Smooth muscle cell (in vitro differentiated cells): ENCODE measurements at regions not wholly inside any gene's neighbourhood (a gene's known extent, or its start where the extent isn't known, plus 50 kb on each side); places are given as distances from the start of the nearest gene placed in this dataset.

Experiments
- DNase-seq: peaks from one replicate; lab custom pipeline; 2025; ENCODE audit not compliant: unreplicated experiment; lab: John Stamatoyannopoulos, UW
- H2AFZ ChIP-seq: fragments of 200-600 bp; sonication (generic); 2 replicates; pipeline ENCODE4 v1.6.0; 2016; ENCODE audit warnings: antibody characterized with exemption, low read depth, mild to moderate bottlenecking
- H3F3A ChIP-seq: fragments of 200-600 bp; sonication (generic); 2 replicates; pipeline ENCODE4 v1.6.0; 2017; ENCODE audit warnings: antibody characterized with exemption, low read depth
- H3K27ac ChIP-seq: fragments of 200-600 bp; sonication (generic); 2 replicates; pipeline ENCODE4 v1.5.1; 2016; ENCODE audit warnings: low read depth, mild to moderate bottlenecking
- H3K27me3 ChIP-seq: fragments of 200-600 bp; sonication (generic); 2 replicates; pipeline ENCODE4 v1.6.1; 2016; ENCODE audit warnings: low read depth, mild to moderate bottlenecking
- H3K36me3 ChIP-seq: fragments of 200-600 bp; sonication (generic); 2 replicates; pipeline ENCODE4 v1.5.1; 2016; ENCODE audit warnings: low read depth
- H3K4me1 ChIP-seq: fragments of 200-600 bp; sonication (generic); 2 replicates; pipeline ENCODE4 v1.5.1; 2016; ENCODE audit warnings: low read depth
- H3K4me2 ChIP-seq: fragments of 200-600 bp; sonication (generic); 2 replicates; pipeline ENCODE4 v1.6.0; 2016; ENCODE audit warnings: mild to moderate bottlenecking
- H3K4me3 ChIP-seq: fragments of 200-600 bp; sonication (generic); 2 replicates; pipeline ENCODE4 v1.5.1; 2016; ENCODE audit warnings: mild to moderate bottlenecking
- H3K79me2 ChIP-seq: fragments of 200-600 bp; sonication (generic); 2 replicates; pipeline ENCODE4 v1.6.0; 2016; ENCODE audit warnings: low read depth, mild to moderate bottlenecking
- H3K9ac ChIP-seq: fragments of 200-600 bp; sonication (generic); 2 replicates; pipeline ENCODE4 v1.6.0; 2016; ENCODE audit warnings: low read depth
- H3K9me3 ChIP-seq: fragments of 200-600 bp; sonication (generic); replicated peaks from 2 replicates; pipeline ENCODE4 v1.5.1; 2016; ENCODE audit warnings: low read depth
- H4K20me1 ChIP-seq: fragments of 200-600 bp; sonication (generic); 2 replicates; pipeline ENCODE4 v1.6.0; 2016; ENCODE audit warnings: low read depth
- CTCF ChIP-seq: fragments of 200-600 bp; sonication (generic); IDR thresholded peaks from 2 replicates; pipeline ENCODE4 v1.5.1; 2017; ENCODE audit warnings: borderline replicate concordance, mild to moderate bottlenecking, antibody characterized with exemption; ENCODE audit not compliant: insufficient read depth, poor library complexity, severe bottlenecking
- WGBS: methylation state at CpG from one replicate; pipeline ENCODE4 v1.1.7; 2016; ENCODE audit warnings: low lambda C conversion rate; 5-methylcytosine and 5-hydroxymethylcytosine counted together

- no peaks in the 10 kb centered on the region for H3K79me2 ChIP-seq
- H3F3A ChIP-seq: no peaks in the 10 kb centered on the region
- 81% methylated on average over 9 of the region's 9 CpGs for WGBS
- H3K9me3 ChIP-seq: peaks cover 4% of the 10 kb centered on the region
- no peaks in the 10 kb centered on the region for H3K36me3 ChIP-seq
- DNase-seq: no peak
- H3K27me3 ChIP-seq: no peaks in the 10 kb centered on the region
- H4K20me1 ChIP-seq: no peaks in the 10 kb centered on the region
- H3K4me3 ChIP-seq: no peak overlapping the region
- no peak overlapping the region for H3K27ac ChIP-seq
- TF ChIP-seq CTCF: no peak
- no peak overlapping the region for H3K9ac ChIP-seq
- H2AFZ ChIP-seq: no peak overlapping the region
- H3K4me1 ChIP-seq: no peaks in the 10 kb centered on the region
- no peak overlapping the region for H3K4me2 ChIP-seq
Observed at GRCh38 chr14:92236243-92236900, 86.6 kb upstream of the SLC24A4 start.

DNA sequence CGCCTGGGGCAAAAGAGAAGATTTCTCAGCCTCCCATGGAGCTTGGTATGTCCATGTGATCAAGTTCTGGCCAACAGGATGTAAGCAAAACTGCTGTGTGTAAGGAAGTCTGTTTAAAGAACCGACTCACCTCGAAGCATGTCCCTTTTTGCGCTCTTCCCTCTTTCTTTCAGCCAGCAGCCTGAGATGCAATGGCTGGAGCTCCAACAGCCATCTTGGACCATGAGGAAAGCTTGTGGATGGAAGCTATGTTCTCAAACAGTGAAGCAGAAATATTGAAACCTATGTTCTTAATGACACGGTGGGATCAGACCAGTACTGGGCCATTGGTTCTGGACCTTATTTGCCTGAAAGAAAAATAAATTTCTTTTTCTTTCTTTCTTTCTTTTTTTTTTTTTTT is 82.3 kb upstream of the SLC24A4 start:
- no peaks in the 10 kb centered on the region for H3K4me1 ChIP-seq
- H3K79me2 ChIP-seq: no peaks in the 10 kb centered on the region
- no peaks in the 10 kb centered on the region for H3F3A ChIP-seq
- H3K9me3 ChIP-seq: peaks cover 4% of the 10 kb centered on the region
- H3K4me2 ChIP-seq: no peak overlapping the region
- no peak overlapping the region for H3K27ac ChIP-seq
- no peak for TF ChIP-seq CTCF
- H4K20me1 ChIP-seq: no peaks in the 10 kb centered on the region
- H3K4me3 ChIP-seq: no peak overlapping the region
- no peak overlapping the region for H2AFZ ChIP-seq
- DNase-seq: no peak
- H3K27me3 ChIP-seq: no peaks in the 10 kb centered on the region
- H3K36me3 ChIP-seq: no peaks in the 10 kb centered on the region
- 91% methylated on average over 5 of the region's 5 CpGs for WGBS
- H3K9ac ChIP-seq: no peak overlapping the region

DNA sequence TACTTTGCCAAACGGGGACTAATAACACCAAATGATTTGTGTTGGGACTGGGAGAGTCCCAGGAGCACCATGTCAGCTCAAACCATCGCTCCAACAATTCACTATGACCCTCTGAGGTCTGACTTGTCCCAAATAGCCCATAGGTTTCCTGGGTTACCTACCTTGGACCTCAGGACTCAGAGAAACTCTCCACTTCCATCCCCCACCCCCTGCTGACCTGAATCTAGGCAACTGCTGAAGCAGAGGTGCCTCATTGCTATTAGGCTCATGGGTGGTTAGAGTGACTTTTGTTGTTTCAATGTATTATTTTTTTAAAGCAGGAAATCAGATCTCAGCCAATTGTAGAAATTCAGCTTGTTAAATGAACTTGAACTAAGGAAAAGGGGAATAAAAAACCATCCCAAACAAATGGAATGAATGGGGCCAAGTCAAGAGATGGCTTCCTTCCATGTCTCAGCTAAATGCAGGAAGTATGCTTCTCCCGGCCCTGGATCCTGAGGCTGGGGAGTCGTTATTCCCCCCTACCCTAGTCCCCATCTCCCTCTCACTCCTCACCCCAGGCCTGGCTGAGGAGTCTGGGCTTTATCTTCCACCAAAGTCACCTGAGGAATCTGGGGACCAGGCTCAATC is 80.9 kb upstream of the SLC24A4 start:
- H3K9ac ChIP-seq: no peak overlapping the region
- H3K4me3 ChIP-seq: no peak overlapping the region
- H2AFZ ChIP-seq: no peak overlapping the region
- WGBS: 70% methylated on average over 4 of the region's 4 CpGs
- no peaks in the 10 kb centered on the region for H3F3A ChIP-seq
- H3K27me3 ChIP-seq: no peaks in the 10 kb centered on the region
- no peaks in the 10 kb centered on the region for H3K36me3 ChIP-seq
- H3K9me3 ChIP-seq: peaks cover 4% of the 10 kb centered on the region
- H4K20me1 ChIP-seq: no peaks in the 10 kb centered on the region
- no peak for TF ChIP-seq CTCF
- no peaks in the 10 kb centered on the region for H3K79me2 ChIP-seq
- DNase-seq: no peak
- no peaks in the 10 kb centered on the region for H3K4me1 ChIP-seq
- H3K27ac ChIP-seq: no peak overlapping the region
- no peak overlapping the region for H3K4me2 ChIP-seq

GRCh38 chr14:92244805-92245204 is 78.2 kb upstream of the SLC24A4 start:
- DNase-seq: no peak
- Histone ChIP-seq H3K9ac (no peak overlapping the region), H3F3A (no peaks in the 10 kb centered on the region), H3K4me1 (no peaks in the 10 kb centered on the region), H3K9me3 (peaks cover 4% of the 10 kb centered on the region), H2AFZ (no peak overlapping the region), H3K4me2 (no peak overlapping the region), H3K36me3 (no peaks in the 10 kb centered on the region), H3K4me3 (no peak overlapping the region), H3K27me3 (no peaks in the 10 kb centered on the region), H3K79me2 (no peaks in the 10 kb centered on the region), H3K27ac (no peak overlapping the region), H4K20me1 (no peaks in the 10 kb centered on the region)
- TF ChIP-seq CTCF: no peak
